Immature natural killer cell (primary cell): ENCODE measurements at regions not wholly inside any gene's neighbourhood (a gene's known extent, or its start where the extent isn't known, plus 50 kb on each side); places are given as distances from the start of the nearest gene placed in this dataset.
A peak's percentile ranks its signal among the peaks of the same experiment; 100 is the strongest.

Experiments
- DNase-seq, 3 donors: peaks; one replicate each; pipeline ENCODE4 v3.0.0; 2022; ENCODE audit warnings: mixed read lengths in 1 of 3
- H3K27ac Mint-ChIP-seq, 6 donors: one replicate each; pipeline ENCODE4 v1.8.0; 2020; ENCODE audit warnings: mixed read lengths in 6 of 6, mild to moderate bottlenecking in 5 of 6, inconsistent platforms in 4 of 6, moderate library complexity in 3 of 6
- H3K27me3 Mint-ChIP-seq, 3 donors: one replicate each; pipeline ENCODE4 v1.8.0; 2020 to 2021; ENCODE audit warnings: low read depth in 3 of 3, mild to moderate bottlenecking in 3 of 3, mixed read lengths in 3 of 3, moderate library complexity in 3 of 3, inconsistent platforms in 1 of 3
- H3K36me3 Mint-ChIP-seq, 3 donors: one replicate each; pipeline ENCODE4 v1.8.0; 2020; ENCODE audit warnings: mixed read lengths in 3 of 3, inconsistent platforms in 2 of 3, mild to moderate bottlenecking in 2 of 3
- H3K4me1 Mint-ChIP-seq, 2 donors: one replicate each; pipeline ENCODE4 v1.8.0; 2020; ENCODE audit warnings: inconsistent platforms in 2 of 2, mild to moderate bottlenecking in 2 of 2, mixed read lengths in 2 of 2, moderate library complexity in 1 of 2
- H3K4me3 Mint-ChIP-seq, 5 donors: one replicate each; pipeline ENCODE4 v1.8.0; 2020; ENCODE audit warnings: mild to moderate bottlenecking in 5 of 5, mixed read lengths in 5 of 5, inconsistent platforms in 3 of 5, moderate library complexity in 3 of 5
- H3K9me3 Mint-ChIP-seq, 6 donors: one replicate each; pipeline ENCODE4 v1.8.0; 2020; ENCODE audit warnings: mild to moderate bottlenecking in 6 of 6, mixed read lengths in 6 of 6, inconsistent platforms in 4 of 6, moderate library complexity in 3 of 6

DNA sequence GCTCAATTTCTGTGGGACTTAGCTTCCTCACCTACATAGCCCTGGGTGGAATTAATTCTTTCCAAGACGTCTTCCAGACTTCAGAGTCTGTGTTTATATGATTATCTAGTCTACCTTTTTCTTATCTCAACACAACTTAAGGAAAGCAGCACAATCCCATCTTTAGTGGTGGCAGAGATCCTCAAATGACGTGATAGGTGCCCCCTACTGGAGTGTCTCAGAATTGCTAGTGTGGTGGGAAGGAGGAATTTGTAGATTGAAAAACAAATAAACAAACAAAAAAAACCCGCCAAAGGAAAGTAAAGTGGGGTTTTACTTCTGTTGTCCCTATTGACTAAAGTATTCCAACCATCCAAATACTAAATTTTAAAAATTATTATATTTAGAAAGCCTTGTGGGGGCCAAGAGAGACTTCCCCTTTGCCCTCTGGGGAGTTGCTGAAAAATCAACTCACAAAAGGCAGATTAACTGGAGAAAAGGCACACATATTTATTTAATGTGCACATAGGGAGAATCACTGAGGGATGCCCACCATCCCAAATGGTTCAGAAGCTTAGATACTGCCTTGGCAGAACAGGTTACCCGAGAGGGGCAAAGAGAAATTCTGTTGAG is 283.3 kb downstream of the TMEM167A start:
- peaks cover 0 to 2% (median 0%) of the 10 kb centered on the region in 3 donors for H3K27me3 Mint-ChIP-seq
- peak; percentile 25 to 35 (median 30) for DNase-seq
- H3K27ac Mint-ChIP-seq, result no peak overlapping the region
- H3K4me1 Mint-ChIP-seq, result peaks cover 0 to 1% of the 10 kb centered on the region in 2 donors
- H3K9me3 Mint-ChIP-seq, result no peaks in the 10 kb centered on the region
- H3K36me3 Mint-ChIP-seq, result no peaks in the 10 kb centered on the region
- H3K4me3 Mint-ChIP-seq, result no peak overlapping the region

- H3K27me3 Mint-ChIP-seq, result peaks cover 0 to 2% (median 0%) of the 10 kb centered on the region in 3 donors
- H3K4me1 Mint-ChIP-seq, result peaks cover 0 to 1% of the 10 kb centered on the region in 2 donors
- H3K27ac Mint-ChIP-seq, result no peak overlapping the region
- no peaks in the 10 kb centered on the region for H3K36me3 Mint-ChIP-seq
- H3K4me3 Mint-ChIP-seq, result no peak overlapping the region
- H3K9me3 Mint-ChIP-seq, result no peaks in the 10 kb centered on the region
- no peak for DNase-seq
Observed at GRCh38 chr5:82792096-82792495, 285.1 kb downstream of the TMEM167A start.

GRCh38 chr5:82789095-82789494 is 288.1 kb downstream of the TMEM167A start:
- no peak overlapping the region for H3K27ac Mint-ChIP-seq
- H3K4me3 Mint-ChIP-seq, result no peak overlapping the region
- H3K4me1 Mint-ChIP-seq, result peaks cover 0 to 1% of the 10 kb centered on the region in 2 donors
- no peak for DNase-seq
- H3K36me3 Mint-ChIP-seq, result no peaks in the 10 kb centered on the region
- no peaks in the 10 kb centered on the region for H3K27me3 Mint-ChIP-seq
- H3K9me3 Mint-ChIP-seq, result no peaks in the 10 kb centered on the region

DNA sequence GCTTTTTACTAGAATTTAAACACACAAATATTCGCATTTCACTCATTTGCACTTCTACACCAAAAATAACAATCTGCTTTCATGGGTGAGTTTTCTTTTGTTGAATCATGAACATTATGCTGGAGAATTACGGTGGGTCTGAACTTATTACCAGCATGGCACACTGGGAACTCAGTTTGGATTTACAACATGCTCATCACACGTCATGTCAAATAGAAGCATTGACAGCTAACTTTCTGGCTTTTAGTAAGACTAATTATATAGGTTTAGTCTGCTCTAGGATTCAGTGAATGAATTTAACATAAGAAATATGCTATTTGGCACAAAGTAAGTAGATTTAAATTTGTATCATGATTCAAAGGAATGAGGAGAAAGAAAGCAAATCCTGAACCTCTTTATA is 290.4 kb downstream of the TMEM167A start:
- Mint-ChIP-seq H3K4me3 (no peak overlapping the region), H3K9me3 (peaks cover 0 to 2% (median 0%) of the 10 kb centered on the region in 6 donors), H3K4me1 (no peaks in the 10 kb centered on the region), H3K27ac (no peak overlapping the region), H3K27me3 (no peaks in the 10 kb centered on the region), H3K36me3 (no peaks in the 10 kb centered on the region)
- no peak for DNase-seq

GRCh38 chr5:82785882-82786509 is 291.2 kb downstream of the TMEM167A start:
- Mint-ChIP-seq H3K9me3 (peaks cover 0 to 4% (median 0%) of the 10 kb centered on the region in 6 donors), H3K27ac (no peak overlapping the region), H3K4me3 (no peak overlapping the region), H3K27me3 (no peaks in the 10 kb centered on the region), H3K36me3 (no peaks in the 10 kb centered on the region), H3K4me1 (no peaks in the 10 kb centered on the region)
- no peak for DNase-seq

DNA sequence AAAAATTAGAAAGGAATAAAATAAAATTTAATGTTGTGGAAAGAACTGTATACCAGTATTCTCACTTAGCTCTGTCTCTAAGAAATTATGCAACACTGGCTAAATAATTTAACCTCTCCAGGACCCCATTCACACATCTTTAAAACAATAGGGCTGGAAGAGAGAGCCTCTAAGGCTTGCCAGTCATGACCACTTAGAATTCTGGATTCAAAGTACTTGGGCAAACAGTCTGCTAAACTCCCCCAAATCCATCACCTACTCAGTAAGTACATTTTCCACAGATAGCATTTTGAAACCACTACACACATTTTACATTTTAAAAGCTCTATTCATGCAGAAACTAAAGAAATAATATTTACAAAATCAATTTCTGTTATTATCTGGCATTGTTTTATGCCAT is 291.7 kb downstream of the TMEM167A start:
- Mint-ChIP-seq H3K9me3 (peaks cover 0 to 4% (median 0%) of the 10 kb centered on the region in 6 donors), H3K27me3 (no peaks in the 10 kb centered on the region), H3K27ac (no peak overlapping the region), H3K36me3 (no peaks in the 10 kb centered on the region), H3K4me1 (peaks cover 0 to 2% of the 10 kb centered on the region in 2 donors), H3K4me3 (no peak overlapping the region)
- DNase-seq, result no peak

GRCh38 chr5:82784521-82784920 is 292.7 kb downstream of the TMEM167A start:
- Mint-ChIP-seq H3K9me3 (peaks cover 0 to 4% (median 0%) of the 10 kb centered on the region in 6 donors), H3K36me3 (no peaks in the 10 kb centered on the region), H3K4me1 (peaks cover 0 to 4% of the 10 kb centered on the region in 2 donors), H3K27me3 (peaks cover 0 to 1% (median 0%) of the 10 kb centered on the region in 3 donors), H3K4me3 (no peak overlapping the region), H3K27ac (no peak overlapping the region)
- DNase-seq, result no peak

GRCh38 chr5:82777106-82777505 is 300.1 kb downstream of the TMEM167A start:
- H3K9me3 Mint-ChIP-seq, result peaks cover 0 to 2% (median 0%) of the 10 kb centered on the region in 6 donors
- no peak overlapping the region for H3K27ac Mint-ChIP-seq
- H3K36me3 Mint-ChIP-seq, result no peaks in the 10 kb centered on the region
- peak overlapping the region in 1 of 5 donors; percentile 21 for H3K4me3 Mint-ChIP-seq
- no peak for DNase-seq
- H3K4me1 Mint-ChIP-seq, result peaks cover 12 to 19% of the 10 kb centered on the region in 2 donors
- peaks cover 0 to 1% (median 0%) of the 10 kb centered on the region in 3 donors for H3K27me3 Mint-ChIP-seq

DNA sequence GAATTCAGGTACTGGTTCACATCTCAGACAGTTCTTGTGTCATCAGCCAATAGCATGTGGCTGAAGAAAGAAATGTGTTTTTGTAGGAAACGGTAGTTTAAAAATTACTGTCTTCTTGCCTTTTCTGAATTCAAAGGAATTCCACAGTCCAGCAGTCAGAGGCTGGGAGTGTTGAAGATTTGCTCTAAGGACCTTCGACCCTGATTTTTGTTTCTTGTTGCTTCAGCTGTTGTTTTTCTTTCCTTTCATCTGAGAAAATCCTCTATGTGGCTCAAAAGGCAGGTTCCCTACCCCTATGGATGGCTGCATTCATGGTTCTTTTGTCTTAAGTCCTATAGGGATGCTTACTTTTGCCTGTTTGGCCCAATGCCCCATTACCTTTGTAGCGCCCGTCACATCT is 304.9 kb downstream of the TMEM167A start:
- Mint-ChIP-seq H3K27me3 (peaks cover 0 to 2% (median 0%) of the 10 kb centered on the region in 3 donors), H3K4me3 (no peak overlapping the region), H3K4me1 (peaks cover 9 to 11% of the 10 kb centered on the region in 2 donors), H3K9me3 (peaks cover 0 to 6% (median 0%) of the 10 kb centered on the region in 6 donors), H3K27ac (no peak overlapping the region), H3K36me3 (peaks cover 0 to 4% (median 0%) of the 10 kb centered on the region in 3 donors)
- no peak for DNase-seq

DNA sequence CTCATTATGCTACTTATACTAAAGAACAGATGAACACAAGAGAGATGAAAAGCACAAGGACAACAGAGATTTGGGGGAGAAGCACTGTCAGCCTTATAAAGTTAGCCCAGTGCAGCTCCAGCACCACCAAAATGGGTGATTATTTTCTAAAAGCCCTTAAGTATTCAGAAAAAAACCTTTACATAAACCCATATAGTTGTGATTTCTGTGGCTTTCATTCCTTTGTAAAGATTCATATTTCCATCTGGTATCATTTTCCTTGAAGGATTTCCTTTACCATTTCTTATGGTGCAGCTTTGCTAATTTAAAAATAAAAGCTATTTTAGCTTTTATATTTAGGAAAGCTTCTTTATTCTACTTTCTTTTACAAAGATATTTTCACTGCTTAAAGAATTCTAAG is 311.0 kb downstream of the TMEM167A start:
- Mint-ChIP-seq H3K4me3 (no peak overlapping the region), H3K27ac (no peak overlapping the region), H3K27me3 (peaks cover 0 to 4% (median 0%) of the 10 kb centered on the region in 3 donors), H3K9me3 (peaks cover 0 to 6% (median 0%) of the 10 kb centered on the region in 6 donors), H3K36me3 (peaks cover 0 to 4% (median 0%) of the 10 kb centered on the region in 3 donors), H3K4me1 (no peaks in the 10 kb centered on the region)
- DNase-seq, result no peak

- Mint-ChIP-seq H3K4me3 (no peak overlapping the region), H3K27ac (no peak overlapping the region)
Observed at GRCh38 chr5:82765765-82766164, 311.4 kb downstream of the TMEM167A start.

DNA sequence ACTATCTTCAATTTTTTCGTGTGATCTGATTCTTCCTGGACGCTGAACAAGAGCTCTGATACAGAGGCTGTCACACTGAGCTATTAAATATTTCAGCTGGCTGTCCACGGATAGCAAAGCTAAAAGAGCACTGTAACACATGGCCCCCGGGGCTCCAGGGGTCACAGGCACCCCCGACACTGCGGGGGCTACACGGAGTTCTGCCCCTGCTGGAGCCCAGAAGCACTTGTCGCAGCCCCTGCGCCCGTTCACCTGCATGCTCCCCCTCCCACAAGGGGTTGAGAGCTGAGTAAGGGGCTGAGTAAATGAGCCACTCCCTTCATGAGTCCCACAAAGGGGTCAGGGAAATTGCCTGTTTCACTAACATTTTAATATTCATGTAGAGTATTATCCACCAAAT is 316.3 kb downstream of the TMEM167A start:
- H3K36me3 Mint-ChIP-seq, result no peaks in the 10 kb centered on the region
- H3K4me3 Mint-ChIP-seq, result no peak overlapping the region
- H3K9me3 Mint-ChIP-seq, result no peaks in the 10 kb centered on the region
- DNase-seq, result no peak
- no peak overlapping the region for H3K27ac Mint-ChIP-seq
- H3K27me3 Mint-ChIP-seq, result peaks cover 0 to 2% (median 0%) of the 10 kb centered on the region in 3 donors
- no peaks in the 10 kb centered on the region for H3K4me1 Mint-ChIP-seq

More at GRCh38 chr5:82765765-82766164, 311.4 kb downstream of the TMEM167A start:
- H3K27me3 Mint-ChIP-seq, result peaks cover 0 to 4% (median 0%) of the 10 kb centered on the region in 3 donors
- H3K4me1 Mint-ChIP-seq, result no peaks in the 10 kb centered on the region
- peaks cover 0 to 6% (median 0%) of the 10 kb centered on the region in 6 donors for H3K9me3 Mint-ChIP-seq
- DNase-seq, result no peak
- H3K36me3 Mint-ChIP-seq, result peaks cover 0 to under 1% (median 0%) of the 10 kb centered on the region in 3 donors

- H3K27me3 Mint-ChIP-seq, result peaks cover 0 to 2% (median 0%) of the 10 kb centered on the region in 3 donors
- no peak overlapping the region for H3K27ac Mint-ChIP-seq
- no peak for DNase-seq
- no peaks in the 10 kb centered on the region for H3K9me3 Mint-ChIP-seq
- H3K36me3 Mint-ChIP-seq, result no peaks in the 10 kb centered on the region
- no peak overlapping the region for H3K4me3 Mint-ChIP-seq
- no peaks in the 10 kb centered on the region for H3K4me1 Mint-ChIP-seq
Observed at GRCh38 chr5:82758881-82759280, 318.3 kb downstream of the TMEM167A start.

- no peaks in the 10 kb centered on the region for H3K36me3 Mint-ChIP-seq
- no peaks in the 10 kb centered on the region for H3K27me3 Mint-ChIP-seq
- no peak for DNase-seq
- H3K27ac Mint-ChIP-seq, result no peak overlapping the region
- H3K9me3 Mint-ChIP-seq, result peaks cover 0 to 5% (median 0%) of the 10 kb centered on the region in 6 donors
- H3K4me1 Mint-ChIP-seq, result peaks cover 0 to 2% of the 10 kb centered on the region in 2 donors
- H3K4me3 Mint-ChIP-seq, result no peak overlapping the region
Observed at GRCh38 chr5:82754759-82755158, 322.4 kb downstream of the TMEM167A start.
